K562 (cell line): ENCODE measurements at regions not wholly inside any gene's neighbourhood (a gene's known extent, or its start where the extent isn't known, plus 50 kb on each side); places are given as distances from the start of the nearest gene placed in this dataset.

Experiments
- ATAC-seq: fragments of 200-7000 bp; cut with Tn5 transposase; 3 replicates; pipeline ENCODE4 v1.9.1; 2020; ENCODE audit warnings: moderate library complexity
- BruUV-seq: library from RNA; stranded (reverse); fragments of 400-500 nt; replicated peaks from 2 replicates; lab custom pipeline; 2021; lab: Mats Ljungman, UMichigan
- CTCF ChIA-PET: fragments of 300-600 bp; formaldehyde crosslinking; extraction: SDS; loops from one replicate; lab custom pipeline; 2021; ENCODE audit warnings: low intra/inter-chr PET ratio; lab: Yijun Ruan, JAX
- POLR2A ChIA-PET: fragments of 300-600, 350-650 bp; sonication (Branson Sonifier 250); formaldehyde crosslinking; extraction: SDS; loops from one replicate; lab custom pipeline; 2021; ENCODE audit warnings: antibody characterized with exemption, inconsistent platforms; lab: Yijun Ruan, JAX
- DNase-seq, 4 experiments: peaks; one replicate each; pipeline versions ENCODE4 v3.0.0 to v3.0.0-alpha.2; 2011 to 2018; ENCODE audit warnings: low spot score in 3 of 4, mixed read lengths in 3 of 4; ENCODE audit errors: extremely low read depth in 1 of 4
- FAIRE-seq: peaks from 2 replicates; lab custom pipeline; 2011; peaks lifted over from hg19 to GRCh38; lab: Jason Lieb, UNC
- H2AFZ ChIP-seq: 2 replicates; pipeline ENCODE4 v1.6.0; 2011; ENCODE audit warnings: low read depth, low read length, control low read depth, inconsistent platforms
- H3K27ac ChIP-seq: fragments of 200-600 bp; 3 replicates; pipeline ENCODE4 v1.8.0; 2011; ENCODE audit warnings: low read depth, mild to moderate bottlenecking, control low read depth, inconsistent platforms, low read length, moderate library complexity, mixed read lengths; ENCODE audit errors: extremely low read depth
- H3K27me3 ChIP-seq, 2 experiments: fragments of 300-600 bp in 1 of 2; 2 replicates in 1 of 2; 3 replicates in 1 of 2; pipeline versions ENCODE4 v1.6.0 to v1.8.0; 2011; ENCODE audit warnings: inconsistent platforms in 2 of 2, low read length in 2 of 2, mild to moderate bottlenecking in 1 of 2, mixed read lengths in 1 of 2, moderate library complexity in 1 of 2; ENCODE audit not compliant: control insufficient read depth in 2 of 2, insufficient read depth in 2 of 2
- H3K36me3 ChIP-seq: fragments of 300-600 bp; 3 replicates; pipeline ENCODE4 v1.8.0; 2011; ENCODE audit warnings: mild to moderate bottlenecking, low read length, inconsistent platforms; ENCODE audit not compliant: control insufficient read depth, insufficient read depth
- H3K4me1 ChIP-seq, 2 experiments: fragments of 200-600 bp in 1 of 2; replicated peaks in 1 of 2; 2 replicates in 1 of 2; 3 replicates in 1 of 2; pipeline versions ENCODE4 v1.5.1 to v1.8.0; 2011; ENCODE audit warnings: inconsistent platforms in 2 of 2, low read length in 2 of 2, mild to moderate bottlenecking in 1 of 2, mixed read lengths in 1 of 2, moderate library complexity in 1 of 2; ENCODE audit not compliant: control insufficient read depth in 2 of 2, insufficient read depth in 2 of 2
- H3K4me2 ChIP-seq: 2 replicates; pipeline ENCODE4 v1.6.1; 2011; ENCODE audit warnings: low read length, control low read depth, inconsistent platforms, mixed read lengths; ENCODE audit not compliant: insufficient read depth
- H3K4me3 ChIP-seq: fragments of 200-600 bp; sonication (generic), shearing (Covaris generic); 2 replicates; pipeline ENCODE4 v1.5.1; 2016; ENCODE audit warnings: control low read depth, inconsistent platforms
- H3K79me2 ChIP-seq: fragments of 200-600 bp; 3 replicates; pipeline ENCODE4 v1.8.0; 2011; ENCODE audit warnings: low read length, inconsistent platforms; ENCODE audit not compliant: control insufficient read depth, insufficient read depth
- H3K9ac ChIP-seq, 2 experiments: 2 replicates each; pipeline versions ENCODE4 v1.6.0 to v1.6.1; 2011; ENCODE audit warnings: low read depth in 2 of 2, low read length in 2 of 2, control low read depth in 1 of 2, inconsistent platforms in 1 of 2, mild to moderate bottlenecking in 1 of 2, mixed read lengths in 1 of 2; ENCODE audit not compliant: insufficient read depth in 1 of 2
- H3K9me1 ChIP-seq: one replicate; pipeline ENCODE4 v1.6.0; 2011; ENCODE audit warnings: inconsistent platforms, mild to moderate bottlenecking, low read length, moderate library complexity; ENCODE audit not compliant: control insufficient read depth, insufficient read depth
- H3K9me3 ChIP-seq: replicated peaks from 2 replicates; pipeline ENCODE4 v1.5.1; 2011; ENCODE audit warnings: low read depth, low read length, inconsistent platforms; ENCODE audit not compliant: control insufficient read depth, insufficient read depth
- H4K20me1 ChIP-seq: replicated peaks from 2 replicates; pipeline ENCODE4 v1.6.1; 2011; ENCODE audit warnings: low read length, inconsistent platforms, mixed read lengths; ENCODE audit not compliant: control insufficient read depth, insufficient read depth
- CEBPB ChIP-seq: fragments of 450-650 bp; IDR thresholded peaks from 2 replicates; pipeline ENCODE4 v1.6.1; 2016; ENCODE audit warnings: missing genetic modification characterization, missing compliant biosample characterization
- CTBP1 ChIP-seq: fragments of 450-650 bp; IDR thresholded peaks from 2 replicates; pipeline ENCODE4 v1.6.1; 2016; ENCODE audit warnings: borderline replicate concordance
- CXXC5 ChIP-seq: fragments of 250-450 bp; sonication (Bioruptor Pico); IDR thresholded peaks from 2 replicates; pipeline ENCODE4 v1.8.0; 2022; ENCODE audit warnings: inconsistent platforms, mild to moderate bottlenecking, moderate library complexity
- ETV1 ChIP-seq: fragments of 450-650 bp; conservative IDR thresholded peaks from 2 replicates; pipeline ENCODE4 v1.6.1; 2016; ENCODE audit warnings: missing genetic modification characterization, control low read depth, low read depth, missing compliant biosample characterization
- HCFC1 ChIP-seq: IDR thresholded peaks from 2 replicates; pipeline ENCODE4 v1.6.1; 2012; ENCODE audit warnings: low read depth, low read length, improper control_type of control experiment
- RBM25 ChIP-seq: fragments of 200-400 bp; formaldehyde crosslinking; IDR thresholded peaks from 2 replicates; pipeline ENCODE4 v1.6.1; 2018; ENCODE audit warnings: low read length, low read depth, moderate library complexity; ENCODE audit not compliant: severe bottlenecking
- RFX5 ChIP-seq: IDR thresholded peaks from 2 replicates; pipeline ENCODE4 v1.6.1; 2011; ENCODE audit warnings: low read depth, mild to moderate bottlenecking, improper control_type of control experiment, low read length
- SMAD4 ChIP-seq: fragments of 250-450 bp; sonication (Bioruptor Pico); conservative IDR thresholded peaks from 2 replicates; pipeline ENCODE4 v1.8.0; 2021; ENCODE audit warnings: inconsistent platforms, mild to moderate bottlenecking, moderate library complexity
- TEAD1 ChIP-seq, 2 experiments: fragments of 450-650 bp in 1 of 2; sonication (generic) in 1 of 2; formaldehyde crosslinking; IDR thresholded peaks; 2 replicates each; pipeline versions ENCODE4 v1.4.0 to v1.8.0; 2020 to 2022; ENCODE audit warnings: mild to moderate bottlenecking in 2 of 2, missing genetic modification reagents in 1 of 2
- ZNF23 ChIP-seq: fragments of 250-450 bp; sonication (Bioruptor Pico); IDR thresholded peaks from 2 replicates; pipeline ENCODE4 v1.4.0; 2020; ENCODE audit warnings: mild to moderate bottlenecking
- WGBS: fragments of 100-300 bp; shearing (Covaris generic); methylation state at CpG from one replicate; pipeline ENCODE4 v1.1.6; 2016; ENCODE audit warnings: low coverage, mixed read lengths; ENCODE audit not compliant: insufficient coverage; ENCODE audit errors: missing lambda C conversion rate; 5-methylcytosine and 5-hydroxymethylcytosine counted together
- in situ Hi-C: fragments of 300-500 bp; cut with MboI; formaldehyde crosslinking; loops from 4 replicates; pipeline ENCODE4 v1.15.0; 2018; ENCODE audit warnings: inconsistent platforms, mixed read lengths
- intact Hi-C: fragments of 100-400 bp; cut with micrococcal nuclease; formaldehyde crosslinking; loops from 2 replicates; pipeline ENCODE4 v1.14.2; 2022
- TF ChIP-seq, protein P1 (sequence below): fragments of 250-450 bp; sonication (Bioruptor Pico); IDR thresholded peaks from 2 replicates; pipeline ENCODE4 v1.5.0; 2021; ENCODE audit warnings: mild to moderate bottlenecking, moderate library complexity

GRCh38 chr2:42874949-42875801 is 82.8 kb upstream of the HAAO start:
- no peaks in the 10 kb centered on the region for H3K27me3 ChIP-seq
- H3K27ac ChIP-seq, result no peak overlapping the region
- ChIA-PET CTCF (no interaction called here), POLR2A (interaction anchor here (0.8 to 1.0 kb wide), 3 partner anchors 10 to 155 kb away, joined by 3 to 4 read pairs (median 4); no protein-coding TSS in a partner anchor)
- no peaks in the 10 kb centered on the region for H3K9me3 ChIP-seq
- H3K4me1 ChIP-seq, result 0 out of 5 replicates have a peak, but pooled peaks cover 0 to 4% of the 10 kb centered on the region in 2 experiments
- TF ChIP-seq TEAD1 (CRISPR knock-in tag; IDR thresholded peaks at IDR 0.05), result no peak
- no peak for TF ChIP-seq SMAD4 (CRISPR knock-in tag)
- no peaks in the 10 kb centered on the region for H4K20me1 ChIP-seq
- WGBS, result 70% methylated on average over 15 of the region's 20 CpGs
- in situ Hi-C loops, result no loop called here
- no peak for ATAC-seq
- no peaks in the 10 kb centered on the region for H3K9me1 ChIP-seq
- H3K4me2 ChIP-seq, result no peak overlapping the region
- BruUV-seq, result no TSS peak
- no peaks in the 10 kb centered on the region for H3K79me2 ChIP-seq
- H3K36me3 ChIP-seq, result no peaks in the 10 kb centered on the region
- no peak for FAIRE-seq
- H2AFZ ChIP-seq, result peak overlapping the region; percentile 60
- intact Hi-C loops, result no loop called here
- H3K9ac ChIP-seq, result no peak overlapping the region
- no peak for DNase-seq
- no peak overlapping the region for H3K4me3 ChIP-seq

GRCh38 chr2:42872721-42873120 is 80.3 kb upstream of the HAAO start:
- CTCF ChIA-PET, result no interaction called here
- no peak for ATAC-seq
- no peak overlapping the region for H3K9ac ChIP-seq
- H3K27ac ChIP-seq, result no peak overlapping the region
- no peaks in the 10 kb centered on the region for H3K9me1 ChIP-seq
- FAIRE-seq, result no peak
- no peak for DNase-seq
- in situ Hi-C loops, result no loop called here
- H4K20me1 ChIP-seq, result no peaks in the 10 kb centered on the region
- H3K36me3 ChIP-seq, result no peaks in the 10 kb centered on the region
- POLR2A ChIA-PET, result no interaction called here
- intact Hi-C loops, result no loop called here
- peaks cover 4% of the 10 kb centered on the region; the same call in 1 of the 2 replicates for H3K9me3 ChIP-seq
- H3K4me1 ChIP-seq, result 0 out of 5 replicates have a peak, but pooled peaks cover 0 to 4% of the 10 kb centered on the region in 2 experiments
- no peaks in the 10 kb centered on the region for H3K79me2 ChIP-seq
- no peaks in the 10 kb centered on the region for H3K27me3 ChIP-seq
- H3K4me3 ChIP-seq, result no peak overlapping the region
- no peak overlapping the region for H2AFZ ChIP-seq
- WGBS, result 67% methylated on average over 3 of the region's 3 CpGs
- no TSS peak for BruUV-seq
- no peak overlapping the region for H3K4me2 ChIP-seq
- TF ChIP-seq ETV1 (tag), result no peak
- no peak for TF ChIP-seq ZNF23
- TF ChIP-seq CTBP1, result no peak
- TF ChIP-seq HCFC1, result no peak
- peak; percentile 86 for TF ChIP-seq CEBPB (tag)
- TF ChIP-seq CXXC5 (CRISPR knock-in tag), result no peak
- TF ChIP-seq, protein P1, sequence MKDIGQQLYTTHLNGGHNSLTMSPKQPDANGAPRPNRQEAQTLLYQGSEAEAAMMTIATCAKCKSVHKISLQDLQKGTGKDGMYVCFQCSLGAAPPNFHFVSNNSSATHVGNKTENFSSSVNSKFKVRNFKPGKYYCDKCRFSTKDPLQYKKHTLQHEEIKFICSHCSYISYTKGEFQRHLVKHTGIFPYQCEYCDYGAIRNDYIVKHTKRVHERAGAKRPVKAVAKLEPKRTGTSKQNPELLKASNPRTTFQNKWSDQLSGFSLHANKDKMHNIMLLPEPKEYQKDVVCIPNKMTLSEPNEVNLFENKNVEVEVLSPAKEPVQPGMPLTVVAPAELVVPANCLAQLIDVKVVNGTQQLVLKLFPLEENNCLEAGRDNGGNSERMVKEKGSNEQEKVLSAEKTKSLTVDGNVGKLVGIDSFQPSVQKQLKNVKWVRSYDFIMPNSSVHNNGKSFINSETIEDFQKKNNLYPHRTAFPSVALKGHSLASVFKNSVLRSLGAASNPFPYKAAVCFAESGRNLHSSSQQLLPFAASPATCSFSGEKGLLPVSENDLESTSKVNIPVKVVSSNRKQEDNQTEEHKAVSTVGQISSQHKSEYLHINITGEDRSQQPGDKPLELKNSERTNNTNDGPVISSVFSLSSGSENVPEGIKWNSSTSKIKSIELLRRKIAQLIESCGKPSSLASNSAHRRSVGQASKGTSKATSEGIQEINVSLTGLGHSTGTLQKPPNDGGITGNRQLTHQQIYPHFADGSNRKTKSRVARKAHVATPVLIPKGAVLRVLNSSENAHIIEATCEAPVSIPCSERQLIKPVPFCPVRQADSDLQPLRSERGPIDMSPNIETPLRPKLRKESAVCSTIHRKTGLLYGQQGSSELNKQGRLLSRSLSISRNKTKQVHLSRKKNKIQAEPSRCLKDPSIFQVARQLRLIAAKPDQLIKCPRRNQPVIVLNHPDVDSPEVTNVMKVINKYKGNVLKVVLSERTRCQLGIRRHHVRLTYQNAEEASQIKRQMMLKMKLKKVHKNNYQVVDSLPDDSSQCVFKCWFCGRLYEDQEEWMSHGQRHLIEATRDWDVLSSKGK (CRISPR knock-in tag), result no peak
- no peak for TF ChIP-seq RFX5
- no peak for TF ChIP-seq RBM25
